GM18951 (cell line): ENCODE measurements at regions not wholly inside any gene's neighbourhood (a gene's known extent, or its start where the extent isn't known, plus 50 kb on each side); places are given as distances from the start of the nearest gene placed in this dataset.
"Not testable (repeated sequence)": the region's sequence is repeated elsewhere in the genome, so short reads cannot be mapped to it uniquely, and the experiment has no call there.

Experiments
- POLR2A ChIP-seq: IDR thresholded peaks from 4 replicates; pipeline ENCODE4 v1.6.1; 2011; ENCODE audit warnings: mild to moderate bottlenecking; ENCODE audit not compliant: insufficient read length, insufficient read depth; ENCODE audit errors: extremely low read depth
- in situ Hi-C: fragments of 300-500 bp; cut with MboI; formaldehyde crosslinking; loops from one replicate; pipeline ENCODE4 v1.12.0; 2022; ENCODE audit warnings: low sequenced_read_pairs, mixed read lengths, inconsistent platforms; ENCODE audit not compliant: unreplicated experiment

GRCh38 chr7:17104419-17104818, 194.0 kb upstream of the AHR start:
- in situ Hi-C loops, result no loop called here
- TF ChIP-seq POLR2A, result no peak

DNA sequence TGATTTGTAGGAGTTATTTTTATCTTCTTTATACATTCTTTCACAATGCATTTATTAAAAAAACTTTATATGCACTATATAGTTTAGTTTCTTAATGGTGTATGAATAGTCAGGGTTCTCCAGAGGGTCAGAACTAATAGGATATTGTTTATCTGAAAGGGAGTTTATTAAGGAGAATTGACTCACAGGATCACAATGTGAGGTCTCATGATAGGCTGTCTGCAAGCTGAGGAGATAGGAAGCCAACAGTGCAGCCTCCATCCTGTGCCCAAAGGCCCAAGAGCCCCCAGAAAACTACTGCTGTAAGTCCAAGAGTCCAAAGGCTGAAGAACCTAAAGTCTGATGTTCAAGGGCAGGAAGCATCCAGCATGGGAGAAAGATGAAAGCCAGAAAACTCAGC, 192.8 kb upstream of the AHR start:
- no peak for TF ChIP-seq POLR2A
- in situ Hi-C loops, result no loop called here

DNA sequence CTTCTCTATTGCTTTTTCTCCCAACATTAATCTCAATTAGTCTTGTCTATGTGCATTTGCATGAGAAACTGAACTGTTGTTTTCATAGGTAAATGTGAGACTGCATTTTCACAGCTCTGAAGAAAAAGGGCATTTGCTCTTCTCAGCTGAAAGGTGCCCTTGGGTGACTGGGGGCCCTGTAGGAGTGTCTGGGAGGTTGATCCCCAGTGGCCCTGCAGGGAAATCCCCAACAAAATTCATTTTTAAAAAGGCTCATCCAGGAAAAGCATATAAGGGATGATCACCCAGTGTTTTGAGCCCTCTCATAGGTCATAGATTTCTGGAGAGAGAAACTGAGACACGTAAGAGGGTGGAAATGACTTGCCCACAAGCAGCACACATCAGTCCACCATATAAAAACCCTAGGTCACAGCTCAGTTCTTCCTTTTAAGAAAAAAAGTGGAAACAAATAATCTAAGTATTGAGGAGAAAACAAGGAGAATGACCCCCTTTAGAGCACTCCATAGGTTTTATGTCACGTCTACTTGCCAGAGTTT, 190.3 kb upstream of the AHR start:
- in situ Hi-C loops, result no loop called here
- TF ChIP-seq POLR2A, result no peak

DNA sequence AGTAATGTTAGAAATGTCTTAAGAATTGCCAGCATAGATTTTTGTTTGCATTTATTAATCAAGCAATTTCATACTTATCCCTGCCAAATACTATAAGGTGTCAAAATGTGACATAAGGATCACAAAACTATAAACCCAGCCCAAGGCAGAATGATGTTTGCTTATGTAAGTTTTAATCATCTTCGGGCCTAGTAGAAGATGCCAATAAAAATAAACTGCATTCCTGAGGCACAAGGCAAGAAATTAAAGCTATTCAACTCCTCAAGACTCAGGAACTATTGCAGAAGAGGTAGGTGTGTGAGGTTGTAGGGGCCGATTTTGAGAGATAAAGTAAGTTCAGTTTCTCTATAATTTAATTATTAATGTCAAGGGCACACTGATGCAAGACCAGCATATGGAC, 189.4 kb upstream of the AHR start:
- no peak for TF ChIP-seq POLR2A
- in situ Hi-C loops, result no loop called here

DNA sequence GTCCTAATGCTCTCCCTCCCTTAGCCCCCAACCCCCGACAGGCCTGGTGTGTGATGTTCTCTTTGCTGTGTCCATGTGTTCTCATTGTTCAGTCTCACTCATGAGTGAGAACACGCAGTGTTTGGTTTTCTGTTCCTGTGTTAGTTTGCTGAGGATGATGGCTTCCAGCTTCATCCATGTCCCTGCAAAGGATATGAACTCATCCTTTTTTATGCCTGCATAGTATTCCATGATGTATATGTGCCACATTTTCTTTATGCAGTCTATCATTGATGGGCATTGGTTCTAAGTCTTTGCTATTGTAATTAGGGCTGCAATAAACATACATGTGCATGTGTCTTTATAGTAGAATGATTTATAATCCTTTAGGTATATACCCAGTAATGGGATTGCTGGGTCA, 184.7 kb upstream of the AHR start:
- in situ Hi-C loops, result not testable (repeated sequence)

DNA sequence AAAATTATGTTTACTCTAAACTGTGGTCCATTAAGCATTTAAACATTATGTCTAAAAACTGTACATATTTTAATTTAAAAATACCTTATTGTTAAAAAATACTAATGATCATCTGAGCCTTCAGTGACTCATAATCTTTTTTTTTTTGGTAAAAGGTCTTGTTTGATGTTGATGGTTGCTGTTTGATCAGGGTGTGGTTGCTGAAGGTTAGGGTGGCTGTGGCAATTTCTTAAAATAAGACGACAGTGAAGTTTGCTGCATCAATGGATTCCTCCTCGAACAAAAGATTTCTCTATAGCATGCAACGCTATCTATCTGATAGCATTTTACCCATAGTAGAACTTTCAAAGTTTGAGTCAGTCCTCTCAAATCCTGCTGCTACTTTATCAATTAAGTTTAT, 180.0 kb upstream of the AHR start:
- TF ChIP-seq POLR2A, result no peak
- in situ Hi-C loops, result no loop called here

DNA sequence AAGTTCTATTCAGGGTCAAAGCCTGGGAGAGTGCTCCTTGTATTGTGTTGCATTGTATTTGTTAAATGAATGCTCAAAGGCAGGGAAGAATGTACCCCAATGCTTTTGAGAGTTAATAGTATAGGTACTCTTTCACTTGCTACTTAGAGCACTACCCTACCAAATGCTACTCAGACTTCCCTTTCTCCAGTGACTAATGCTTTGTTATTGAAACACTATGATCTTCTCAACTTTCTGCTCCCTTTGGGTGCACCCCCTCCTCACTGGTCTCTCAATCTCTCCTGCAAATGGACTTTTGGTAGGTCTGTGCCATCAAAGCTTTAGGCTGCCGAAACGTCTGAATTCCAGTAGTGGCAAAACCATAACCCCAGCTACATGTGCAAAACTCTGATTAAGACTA, 177.7 kb upstream of the AHR start:
- in situ Hi-C loops, result no loop called here
- no peak for TF ChIP-seq POLR2A

- in situ Hi-C loops, result no loop called here
- TF ChIP-seq POLR2A, result no peak
These were observed 176.8 kb upstream of the AHR start for GRCh38 chr7:17121671-17122070.

GRCh38 chr7:17123020-17123419, 175.4 kb upstream of the AHR start:
- in situ Hi-C loops, result no loop called here

GRCh38 chr7:17126413-17127268, 171.8 kb upstream of the AHR start:
- no peak for TF ChIP-seq POLR2A
- in situ Hi-C loops, result no loop called here

More at GRCh38 chr7:17123020-17123419, 175.4 kb upstream of the AHR start:
- no peak for TF ChIP-seq POLR2A

- no peak for TF ChIP-seq POLR2A
- in situ Hi-C loops, result no loop called here
These were observed 169.2 kb upstream of the AHR start for GRCh38 chr7:17129218-17129617.

GRCh38 chr7:17130281-17131059, 168.0 kb upstream of the AHR start:
- in situ Hi-C loops, result no loop called here
- no peak for TF ChIP-seq POLR2A

DNA sequence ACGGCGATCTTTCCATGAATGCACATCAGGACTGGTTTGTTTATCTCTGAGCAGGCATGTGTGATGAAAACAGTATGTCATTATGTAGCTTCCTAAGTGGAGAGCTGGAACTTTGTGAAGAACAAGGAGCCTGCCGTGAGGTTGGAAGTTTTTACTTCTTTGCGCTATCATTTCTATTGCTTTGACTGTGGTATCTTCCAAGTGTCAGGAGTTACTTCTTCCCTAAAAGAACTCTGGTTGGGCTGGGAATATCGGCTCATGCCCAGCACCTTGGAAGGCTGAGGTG, 167.4 kb upstream of the AHR start:
- TF ChIP-seq POLR2A, result no peak
- in situ Hi-C loops, result no loop called here

DNA sequence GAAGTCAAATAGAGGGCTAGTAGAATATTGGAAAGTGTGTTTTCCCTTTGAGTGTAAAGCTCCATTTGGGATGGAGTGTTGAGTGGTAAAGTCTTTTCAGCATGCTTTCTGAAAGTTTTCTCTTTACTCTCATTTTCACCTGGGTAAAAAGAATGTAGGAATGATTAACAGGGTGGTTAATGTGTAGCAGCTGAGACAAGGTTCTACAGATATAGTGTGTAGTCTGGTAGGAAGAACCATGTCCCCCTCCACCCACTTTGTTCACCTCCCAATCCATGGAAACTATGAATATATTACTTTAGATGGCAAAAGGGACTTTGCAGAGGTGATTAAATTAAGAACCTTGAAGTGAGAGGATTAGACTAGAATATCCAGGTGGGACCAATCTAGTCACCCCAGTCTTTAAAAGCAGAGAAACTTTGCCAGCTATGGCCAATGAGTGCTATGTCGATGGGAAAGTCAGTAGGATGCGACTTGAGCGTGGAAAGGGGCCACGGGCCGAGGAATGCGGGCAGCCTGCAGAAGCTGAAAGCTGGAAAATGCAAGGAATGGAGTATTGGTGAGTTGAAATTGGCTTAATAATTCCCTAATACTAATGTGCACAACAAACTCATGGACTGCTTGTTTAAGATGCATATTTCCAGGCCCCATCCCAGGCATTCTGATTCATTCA, 166.3 kb upstream of the AHR start:
- in situ Hi-C loops, result no loop called here
- no peak for TF ChIP-seq POLR2A

DNA sequence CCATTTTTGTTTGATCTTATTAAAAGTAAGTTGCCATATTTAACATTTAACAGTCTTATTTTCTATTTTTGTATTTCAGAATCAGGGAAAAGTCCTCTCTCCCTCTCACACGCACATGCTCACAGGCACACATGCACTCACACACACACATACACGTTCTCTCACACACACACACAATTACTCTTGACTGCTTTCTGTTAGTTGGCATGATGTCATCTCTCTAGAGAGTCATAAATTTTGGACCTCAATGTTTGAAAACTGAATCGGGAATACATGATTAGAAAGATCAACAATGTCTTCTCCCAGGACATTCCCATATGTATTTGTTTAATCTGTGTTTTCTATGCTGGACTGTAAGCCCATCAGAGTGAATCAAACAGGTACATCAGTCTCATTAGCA, 165.7 kb upstream of the AHR start:
- in situ Hi-C loops, result no loop called here
- no peak for TF ChIP-seq POLR2A
